ENCODE measurements at regions not wholly inside any gene's neighbourhood (a gene's known extent, or its start where the extent isn't known, plus 50 kb on each side); places are given as distances from the start of the nearest gene placed in this dataset.

- TF ChIP-seq CTCF (IDR thresholded peaks at IDR 0.05; ENCODE audit: low read depth, low read length): no peak
- no peak overlapping the region for H3K4me3 ChIP-seq (ENCODE audit: low read depth, low read length)
- no peaks in the 10 kb centered on the region for H3K9me3 ChIP-seq (ENCODE audit: severe bottlenecking)
- H3K36me3 ChIP-seq: no peaks in the 10 kb centered on the region
- H3K27me3 ChIP-seq (ENCODE audit: insufficient read depth, low read depth, severe bottlenecking): no peaks in the 10 kb centered on the region
- no peak overlapping the region for H3K27ac ChIP-seq
- DNase-seq: no peak
Observed at GRCh38 chr10:31263903-31264302, 55.1 kb upstream of the ZEB1 start.

GRCh38 chr10:31268444-31269303, 50.3 kb upstream of the ZEB1 start:
- no peak for TF ChIP-seq CTCF (IDR thresholded peaks at IDR 0.05; ENCODE audit: low read depth, low read length)
- Histone ChIP-seq H3K9me3 (ENCODE audit: severe bottlenecking) (no peaks in the 10 kb centered on the region), H3K27me3 (ENCODE audit: insufficient read depth, low read depth, severe bottlenecking) (no peaks in the 10 kb centered on the region), H3K36me3 (no peaks in the 10 kb centered on the region), H3K27ac (no peak overlapping the region), H3K4me3 (ENCODE audit: low read depth, low read length) (no peak overlapping the region)
- no peak for DNase-seq

Data from WERI-Rb-1 (cell line).